GM21576 (cell line): ENCODE measurements at regions not wholly inside any gene's neighbourhood (a gene's known extent, or its start where the extent isn't known, plus 50 kb on each side); places are given as distances from the start of the nearest gene placed in this dataset.

Experiments
- ATAC-seq: cut with Tn5 transposase; IDR thresholded peaks from one replicate; pipeline ENCODE4 v1.9.1; 2021; ENCODE audit warnings: mild to moderate bottlenecking, moderate library complexity; ENCODE audit not compliant: unreplicated experiment

DNA sequence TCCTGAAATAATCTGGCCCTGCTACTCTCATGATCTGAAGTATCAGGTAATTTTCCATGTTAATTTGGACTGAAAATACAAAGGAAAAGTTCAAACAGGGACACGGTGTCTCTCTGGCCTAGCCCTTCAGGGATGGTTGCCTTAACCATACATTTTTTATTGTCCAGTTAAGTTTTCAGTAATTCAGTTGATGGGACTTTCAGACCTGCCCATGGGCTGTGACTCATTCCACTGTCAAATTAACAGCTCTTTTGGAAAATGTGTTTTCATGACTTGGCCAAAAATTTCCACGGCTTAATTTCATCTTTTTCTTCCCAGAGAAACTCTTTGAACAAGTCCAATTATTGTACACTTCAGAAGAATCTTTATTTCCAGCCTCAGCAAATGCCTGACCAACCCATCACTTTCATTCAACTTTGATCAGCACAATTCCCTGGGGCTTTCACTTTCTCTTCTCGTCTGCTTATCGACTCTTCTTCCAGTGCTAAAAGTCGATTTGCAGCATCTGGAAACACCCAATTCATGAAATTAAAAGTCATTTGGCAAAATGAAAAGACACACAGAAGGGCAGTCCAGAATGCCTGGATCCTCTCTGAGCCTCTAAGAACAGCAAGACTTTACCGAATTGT lies 293.9 kb downstream of the RAB28 start:
- no peak for ATAC-seq

DNA sequence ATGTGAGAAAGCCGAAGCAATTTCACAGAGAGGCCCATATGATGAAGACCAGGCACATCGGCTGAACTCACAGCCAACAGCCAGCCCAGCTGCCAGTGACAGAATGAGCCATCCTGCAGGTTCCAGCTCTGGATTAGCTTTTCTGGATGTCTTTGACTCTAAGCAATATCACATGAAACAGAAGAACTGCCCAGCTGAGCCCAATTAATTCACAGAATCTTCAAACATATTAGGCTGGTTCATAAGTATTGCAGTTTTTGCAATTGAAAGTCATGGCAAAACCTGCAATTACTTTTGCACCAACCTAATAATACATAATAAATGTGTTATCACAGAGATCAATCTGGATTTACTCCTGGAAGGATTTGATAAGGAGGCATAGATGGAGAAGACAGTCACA lies 299.9 kb downstream of the RAB28 start:
- no peak for ATAC-seq

DNA sequence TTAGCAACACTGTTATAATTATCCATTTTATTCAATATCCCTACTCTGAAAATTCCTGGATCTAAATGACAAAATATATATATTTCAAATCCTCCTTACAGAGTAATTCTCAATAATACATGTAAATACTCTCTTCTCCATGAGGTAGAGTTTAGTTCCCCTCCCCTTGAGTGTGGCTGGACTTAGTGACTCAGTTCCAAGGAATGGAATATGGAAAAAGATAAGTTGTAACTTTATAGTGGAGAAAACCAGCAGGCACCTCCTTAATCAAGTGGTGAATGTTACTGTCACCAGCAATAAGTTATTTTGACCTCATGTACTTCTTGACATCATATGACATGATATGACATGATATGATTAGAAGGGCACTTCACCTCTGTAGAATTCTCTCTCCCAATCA lies 302.0 kb downstream of the RAB28 start:
- no peak for ATAC-seq

DNA sequence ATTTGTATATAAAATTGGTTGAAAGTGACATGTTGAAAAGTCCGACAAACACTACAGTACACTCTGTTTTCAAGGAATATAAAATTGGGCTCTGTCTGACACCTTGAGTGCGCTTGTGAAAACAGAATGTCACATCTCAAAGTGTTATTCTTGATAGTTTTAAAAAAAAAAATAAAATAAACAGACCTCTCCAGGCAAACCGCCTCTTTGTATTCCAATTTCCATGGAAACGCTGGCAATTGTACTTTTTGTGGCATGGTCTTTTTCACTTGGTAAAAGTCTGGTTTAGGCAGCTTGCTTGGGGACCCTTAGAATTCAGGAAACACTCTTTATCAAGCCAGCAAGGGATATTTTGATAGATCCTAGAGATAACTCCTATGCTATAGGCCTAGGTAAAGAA lies 302.5 kb downstream of the RAB28 start:
- no peak for ATAC-seq

DNA sequence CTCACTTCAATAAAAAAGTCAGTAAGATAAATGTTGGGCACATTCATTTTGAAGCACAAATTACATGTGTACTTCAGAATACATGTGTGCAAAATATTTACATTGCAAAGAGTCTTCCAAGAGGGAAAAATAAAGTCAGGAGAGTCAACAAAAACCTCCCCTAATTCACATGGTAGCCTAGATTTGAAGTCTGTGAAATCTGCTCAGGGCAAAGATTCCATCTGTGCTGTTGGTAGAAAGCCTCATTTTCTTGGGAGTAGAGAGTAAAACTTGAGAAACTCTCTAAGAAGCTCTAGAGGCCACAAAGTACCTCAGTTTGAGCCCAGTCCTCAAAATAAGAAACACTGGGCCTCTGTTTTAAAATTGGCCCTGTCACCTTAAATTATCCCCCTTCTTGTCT lies 303.4 kb downstream of the RAB28 start:
- ATAC-seq, result no peak

DNA sequence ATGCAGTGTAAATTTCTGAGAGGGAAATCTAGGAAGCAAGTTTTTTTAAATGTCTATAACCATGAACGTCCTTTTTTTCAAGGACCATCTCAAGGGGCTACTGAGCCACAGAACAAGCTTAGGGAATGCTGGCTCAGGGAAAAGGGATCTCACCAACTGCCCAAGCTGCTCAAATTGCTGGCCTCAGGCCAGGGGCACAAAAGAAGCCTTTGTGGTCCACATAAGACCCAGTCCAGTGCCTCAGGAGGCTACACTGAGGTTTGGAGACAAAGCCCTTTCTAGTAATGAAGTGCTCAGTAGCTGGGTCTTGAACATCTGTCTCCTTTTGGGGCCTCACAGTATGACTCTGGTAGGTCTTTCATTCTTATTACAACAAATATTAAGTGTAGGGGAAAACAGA lies 305.5 kb downstream of the RAB28 start:
- ATAC-seq, result no peak

DNA sequence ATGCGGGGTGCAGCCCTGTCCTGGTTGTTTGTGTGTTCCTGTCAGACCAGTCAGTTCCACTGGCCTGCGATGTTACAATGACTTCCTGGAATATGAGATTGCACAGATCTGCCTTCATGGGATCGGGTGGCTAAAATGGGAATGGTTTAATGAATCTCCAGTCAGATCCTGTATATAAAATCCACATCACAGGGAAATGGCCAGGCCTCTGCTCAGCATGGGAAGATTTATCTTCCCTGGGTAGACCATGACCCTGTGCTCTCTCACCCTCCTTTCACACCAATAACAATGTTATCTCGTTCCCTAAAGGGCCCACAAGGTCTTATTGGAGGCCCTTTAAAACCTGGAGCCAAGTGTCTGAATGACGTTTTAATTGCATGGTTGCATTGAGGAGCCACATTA lies 307.4 kb downstream of the RAB28 start:
- ATAC-seq, result no peak

DNA sequence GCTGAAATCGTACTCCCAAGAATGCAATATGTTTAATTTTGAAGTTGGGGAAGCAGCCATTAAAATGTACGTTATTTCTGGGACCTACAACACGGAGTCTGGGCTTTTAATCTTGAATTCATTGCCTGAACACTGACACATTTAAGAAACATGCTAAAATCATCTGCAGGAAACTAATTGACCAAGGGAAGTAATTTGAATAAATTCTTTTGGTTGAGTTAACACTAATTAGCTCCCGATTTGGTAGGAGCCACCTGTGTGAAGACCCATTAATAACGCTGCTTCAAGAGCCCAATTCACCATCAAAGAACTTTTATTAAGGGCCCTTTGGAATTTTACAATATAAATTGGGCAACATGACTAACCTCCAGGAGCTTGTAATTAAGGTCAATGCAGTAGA lies 309.2 kb downstream of the RAB28 start:
- no peak for ATAC-seq

DNA sequence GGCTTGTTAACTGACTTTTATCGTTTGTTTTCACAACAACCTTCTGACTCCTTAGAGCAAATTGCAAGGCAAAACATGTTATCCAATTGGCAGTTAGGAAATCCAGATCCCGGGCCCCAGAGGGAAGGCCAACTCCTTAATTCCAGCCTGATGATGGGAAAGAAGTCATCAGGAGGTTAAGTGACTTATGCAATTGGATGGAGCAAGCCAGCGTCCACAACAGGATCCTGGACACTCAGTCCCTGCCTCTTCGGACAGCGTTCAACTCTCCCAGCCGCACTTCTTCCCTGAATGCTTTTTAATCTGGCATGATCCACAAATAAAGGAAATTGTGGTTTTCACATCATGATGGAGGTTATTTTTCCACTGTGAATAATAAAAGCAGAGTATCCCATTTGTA lies 310.1 kb downstream of the RAB28 start:
- no peak for ATAC-seq

DNA sequence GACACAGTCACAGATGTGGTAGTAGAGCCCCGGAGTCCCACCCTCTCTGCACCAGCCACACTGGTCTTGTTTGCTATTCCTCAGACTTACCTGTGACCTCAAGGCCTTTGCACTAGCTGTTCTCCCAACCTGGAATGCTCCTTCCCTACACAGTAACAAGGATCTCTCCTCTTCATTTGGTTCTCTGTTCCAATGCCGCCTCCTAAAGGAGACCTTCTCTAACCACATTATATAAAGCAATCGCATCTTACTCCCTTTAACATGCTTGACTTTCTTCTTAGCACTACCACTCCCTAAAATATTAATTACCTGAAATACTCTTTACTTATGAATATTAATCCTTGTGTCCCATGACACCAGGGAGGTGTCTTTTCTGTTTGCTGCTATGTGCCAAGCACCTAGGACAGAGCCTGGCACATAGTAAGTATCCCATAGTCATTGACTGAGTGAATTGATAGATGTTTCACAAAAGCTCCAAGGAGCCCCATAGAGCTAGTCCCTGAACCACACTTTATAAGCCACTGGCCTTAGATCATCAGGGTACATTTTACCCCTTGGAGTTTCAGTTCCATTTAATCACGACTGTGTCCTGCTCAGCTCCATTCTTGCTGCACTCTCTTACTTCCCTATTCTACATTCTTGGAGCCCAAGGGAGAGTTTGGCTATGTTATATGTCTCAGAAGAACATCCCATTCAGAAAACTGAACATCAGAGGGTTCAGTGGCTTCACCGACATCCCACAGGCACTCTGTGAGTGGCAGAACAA lies 312.7 kb downstream of the RAB28 start:
- ATAC-seq, result no peak

DNA sequence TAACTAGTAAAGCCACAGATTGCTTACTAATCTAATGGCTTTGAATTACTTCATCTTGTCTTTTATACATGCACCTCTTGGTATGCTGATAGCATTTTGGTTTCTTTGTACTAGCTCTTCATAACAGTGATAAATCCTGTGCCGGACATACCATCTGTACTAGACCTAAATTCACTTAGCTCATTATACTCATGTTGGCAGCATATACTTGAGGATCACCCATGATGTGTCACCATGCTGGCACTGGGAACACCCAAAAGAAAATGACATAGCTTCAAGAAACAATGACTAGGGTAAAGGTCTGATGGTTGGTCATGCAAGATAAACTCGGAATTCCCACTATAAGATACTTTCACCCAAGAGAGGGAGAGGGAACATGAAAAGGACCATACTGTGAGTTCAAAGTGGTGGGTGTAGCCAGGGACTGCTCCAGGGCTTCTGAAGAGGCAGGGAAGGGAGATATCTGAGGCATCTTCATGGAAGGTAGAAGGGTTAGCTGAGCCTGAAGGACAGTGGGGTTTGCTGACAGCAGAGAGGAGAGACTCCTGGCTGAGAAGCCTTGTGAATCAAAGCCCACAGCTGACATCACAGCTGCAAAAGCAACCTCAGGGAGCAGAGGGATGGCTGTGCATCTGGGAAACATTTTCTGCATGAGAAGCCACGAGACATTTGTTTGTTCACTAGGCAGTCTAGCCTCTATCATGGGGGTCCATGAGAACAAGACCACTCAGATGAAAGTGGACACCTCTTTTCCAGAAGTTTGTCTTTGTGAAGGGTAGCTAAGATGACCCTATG lies 314.2 kb downstream of the RAB28 start:
- ATAC-seq, result no peak

DNA sequence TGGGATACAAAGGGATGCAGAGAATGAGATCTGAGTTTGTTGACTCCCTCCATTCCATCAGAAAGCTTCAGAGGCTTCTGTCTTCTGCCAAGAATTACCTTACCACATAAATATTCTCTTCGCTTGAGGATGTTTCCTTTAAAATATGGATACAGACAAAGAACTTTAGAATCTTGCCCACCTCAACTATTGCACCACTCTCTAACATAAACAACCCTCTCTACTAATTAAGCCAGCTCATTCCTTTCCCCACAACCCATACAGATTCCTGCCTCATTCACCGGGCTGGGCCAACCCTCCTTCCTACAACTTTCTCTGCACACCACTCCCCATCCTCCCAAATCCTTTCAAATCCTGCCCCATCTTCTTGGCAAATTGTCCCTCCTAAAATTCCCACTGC lies 315.8 kb downstream of the RAB28 start:
- ATAC-seq, result no peak

DNA sequence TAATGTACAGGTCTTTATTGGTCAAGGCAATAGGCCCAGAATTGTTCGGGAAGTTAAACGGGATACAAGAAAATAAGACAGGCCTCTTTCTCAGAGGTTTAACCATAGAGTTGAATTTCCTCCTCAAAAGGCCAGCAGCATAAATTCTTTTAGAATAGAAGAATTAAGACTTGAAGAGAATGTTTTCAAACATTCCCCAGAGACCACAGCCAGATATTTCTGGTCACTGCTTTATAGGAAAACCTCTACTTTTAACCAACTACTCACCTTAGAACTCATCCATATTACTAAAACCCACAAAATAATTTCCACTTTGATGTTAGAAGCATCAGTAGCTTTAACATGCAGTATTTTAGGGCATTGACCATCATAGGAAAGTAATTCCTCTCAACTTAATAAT lies 317.9 kb downstream of the RAB28 start:
- ATAC-seq, result no peak

DNA sequence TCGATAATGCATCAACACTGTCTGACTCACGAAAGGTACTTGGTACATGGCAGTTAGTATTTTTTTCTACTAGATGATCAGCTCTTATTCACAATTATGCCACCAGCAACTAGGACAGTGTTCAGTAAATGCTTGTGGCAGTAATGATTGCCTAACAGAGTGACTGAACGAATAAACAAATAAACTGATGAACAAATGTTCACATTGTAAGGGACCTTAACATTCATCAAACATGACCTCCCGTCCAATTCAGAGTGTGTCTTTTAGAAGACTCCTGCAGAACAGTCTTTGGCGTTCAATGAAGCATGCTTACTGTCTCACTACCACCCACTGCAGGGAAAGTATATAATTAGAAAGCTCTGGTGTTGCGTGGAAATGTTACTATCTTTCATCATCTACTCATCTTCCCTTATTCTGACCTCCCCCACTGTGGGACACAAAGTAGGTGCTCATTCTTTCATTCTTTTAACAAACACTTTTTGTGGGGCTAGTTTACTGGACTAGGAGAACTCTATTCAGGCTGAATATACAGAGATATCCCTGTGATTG lies 319.3 kb downstream of the RAB28 start:
- no peak for ATAC-seq

DNA sequence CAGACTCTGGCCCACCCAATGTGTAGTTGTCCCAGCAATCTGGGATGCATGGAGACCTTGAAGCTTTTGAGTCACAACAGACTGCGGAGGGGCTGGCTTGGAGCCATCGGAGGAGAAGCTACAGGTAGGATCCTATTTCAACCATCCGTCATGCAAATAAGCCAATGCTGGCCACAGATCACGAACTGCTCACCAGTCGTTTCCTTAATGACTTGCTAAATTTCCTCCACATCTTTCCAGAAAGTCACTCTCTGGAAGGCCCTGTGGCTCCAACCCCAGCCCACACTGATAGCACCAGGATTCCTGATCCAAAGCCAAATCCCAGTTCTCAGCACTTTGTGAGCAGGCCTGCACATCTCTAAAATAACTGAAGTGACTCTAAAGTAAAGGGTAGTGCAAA lies 321.3 kb downstream of the RAB28 start:
- no peak for ATAC-seq

DNA sequence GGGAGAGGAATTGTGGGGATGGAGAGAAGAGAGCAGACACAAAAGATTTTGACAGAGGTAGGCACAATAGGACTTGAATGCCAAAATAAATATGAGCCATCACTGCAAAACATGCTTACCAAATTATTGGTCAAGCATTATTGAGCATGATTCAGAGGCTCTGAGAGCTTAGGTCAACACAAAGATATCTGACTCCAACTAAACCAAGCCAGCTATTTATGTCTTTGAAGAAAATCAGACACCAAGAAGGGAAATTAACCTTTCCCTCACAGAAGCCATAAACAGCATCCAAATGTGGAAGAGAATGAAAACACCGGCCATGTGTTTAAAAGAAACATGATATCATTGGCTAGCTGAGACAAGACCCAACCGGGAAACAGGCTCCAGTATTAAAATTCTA lies 323.2 kb downstream of the RAB28 start:
- no peak for ATAC-seq

DNA sequence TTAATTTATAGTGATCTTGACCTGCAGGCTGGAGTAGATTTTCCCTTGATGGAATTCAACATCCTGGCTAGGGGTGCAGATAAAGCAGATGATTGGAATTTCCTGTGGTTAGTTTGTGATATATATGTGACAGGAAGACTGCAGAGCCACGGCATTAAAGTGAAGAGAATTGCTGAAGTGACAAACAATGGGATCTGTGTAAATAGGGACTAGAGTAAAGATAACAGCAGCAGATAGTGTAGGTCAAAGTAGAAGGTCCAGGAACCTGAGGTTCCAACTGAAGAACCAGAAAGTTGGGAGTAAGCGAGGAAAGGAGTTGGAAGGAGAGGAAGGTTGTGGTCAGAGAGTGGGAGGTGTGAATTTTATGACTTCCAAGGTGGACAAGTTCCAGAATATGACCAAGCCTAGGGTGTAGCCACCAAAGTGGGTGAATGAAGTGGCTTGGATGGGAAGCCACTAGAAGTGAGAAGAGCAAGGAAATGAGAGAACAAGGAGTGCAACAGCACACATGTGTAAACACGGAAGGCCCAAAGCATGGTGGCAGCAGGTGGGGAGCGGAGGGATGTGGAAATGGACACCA lies 325.0 kb downstream of the RAB28 start:
- no peak for ATAC-seq

DNA sequence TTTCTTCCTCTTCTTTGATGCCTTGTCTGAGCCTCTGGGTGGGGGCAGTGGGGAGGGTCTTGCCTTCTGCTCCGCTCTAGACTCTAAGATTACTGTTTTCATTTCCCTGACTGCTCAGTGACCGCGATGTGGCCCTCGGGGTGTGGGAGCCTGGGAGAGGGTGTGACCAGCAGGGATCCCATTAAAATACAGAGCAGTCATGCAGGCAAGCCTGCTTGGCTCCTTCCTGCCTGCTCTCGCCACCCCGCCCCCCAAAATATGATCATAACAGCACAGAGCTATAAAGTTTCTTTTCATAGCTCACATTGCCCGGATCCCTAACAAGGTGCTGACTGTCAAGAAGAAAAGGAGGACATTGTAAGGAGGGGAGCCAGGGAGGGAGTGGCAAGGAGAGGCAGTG lies 332.9 kb downstream of the RAB28 start:
- no peak for ATAC-seq

DNA sequence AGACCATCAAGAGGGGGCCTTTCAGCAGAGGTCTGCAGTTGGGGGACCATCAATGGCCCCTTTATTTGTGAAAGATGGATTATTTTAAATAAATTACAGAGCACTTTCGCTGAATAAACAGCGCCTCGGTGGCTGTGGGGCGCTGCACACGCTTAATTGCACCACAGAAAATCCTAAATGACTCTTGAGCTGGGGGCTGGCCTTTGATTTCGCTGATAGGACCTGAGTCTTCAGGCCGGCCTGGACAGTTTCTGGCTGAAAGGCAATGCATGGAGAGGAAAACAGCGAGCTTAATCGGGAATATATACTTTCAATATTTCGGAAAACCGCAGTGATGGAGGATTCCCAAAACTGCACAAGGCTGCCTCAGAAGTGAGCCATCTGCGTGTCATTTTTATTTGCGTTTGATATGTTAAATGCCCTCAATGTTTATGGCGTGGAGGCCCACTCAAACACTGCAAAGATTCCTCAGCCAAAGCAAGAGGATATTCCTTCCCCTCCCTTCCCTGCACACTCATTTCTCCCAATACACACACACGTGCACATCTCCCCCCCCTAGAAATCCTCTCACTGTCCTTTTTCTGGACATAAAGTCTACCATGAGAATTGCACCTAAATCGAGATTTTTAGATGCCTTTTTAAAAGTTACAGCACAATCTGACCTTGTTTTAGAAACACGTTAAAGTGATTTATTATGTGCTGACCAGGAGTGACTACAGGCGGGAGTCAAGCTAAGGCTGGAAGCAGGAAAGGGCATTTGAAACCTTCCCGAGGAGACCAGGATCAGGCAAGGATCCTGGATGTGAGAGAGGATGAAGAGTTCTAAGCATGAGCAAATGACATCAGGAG lies 340.7 kb downstream of the RAB28 start:
- no peak for ATAC-seq

DNA sequence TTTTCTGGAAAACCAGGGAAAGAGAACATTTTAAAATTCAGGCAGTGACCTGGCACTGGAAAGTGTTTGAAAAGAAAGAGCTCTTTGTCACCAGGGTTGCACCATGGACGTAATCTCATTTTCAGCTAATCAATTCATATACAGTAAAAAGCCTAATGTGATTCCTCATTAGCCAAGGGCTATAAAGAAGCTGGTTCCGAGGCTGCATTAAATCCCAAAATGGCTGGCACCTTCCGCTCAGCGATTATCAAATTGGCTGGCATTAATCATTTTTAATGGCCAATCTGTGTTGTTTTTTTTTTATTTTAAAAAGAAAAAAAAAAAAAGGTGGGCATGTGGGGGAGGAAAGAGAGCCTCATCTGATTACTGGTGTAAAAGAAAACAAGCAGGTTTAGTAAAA lies 341.4 kb downstream of the RAB28 start:
- ATAC-seq, result no peak

DNA sequence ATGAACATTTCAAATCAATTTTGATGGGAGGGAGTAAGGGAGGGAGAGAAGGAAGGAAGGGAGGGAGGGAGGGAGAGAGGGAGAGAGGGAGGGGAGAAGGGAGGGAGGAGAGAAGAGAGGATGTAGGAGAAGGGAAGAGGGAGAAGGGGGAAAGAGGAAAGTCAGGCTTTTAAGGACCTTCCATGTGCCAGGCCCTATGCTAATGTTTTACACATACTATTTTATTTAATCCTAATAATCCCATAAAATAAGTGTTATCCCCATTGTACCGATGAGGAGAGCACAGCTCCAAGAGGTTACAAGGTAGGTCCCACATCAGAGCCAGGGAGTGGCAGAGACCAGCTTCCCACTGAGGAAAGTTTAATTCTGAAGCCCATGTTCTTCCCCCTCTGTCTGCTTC lies 341.9 kb downstream of the RAB28 start:
- ATAC-seq, result no peak
